Lower leg skin (tissue), 4 donors: ENCODE measurements at regions not wholly inside any gene's neighbourhood (a gene's known extent, or its start where the extent isn't known, plus 50 kb on each side); places are given as distances from the start of the nearest gene placed in this dataset.
"Not testable (repeated sequence)": the region's sequence is repeated elsewhere in the genome, so short reads cannot be mapped to it uniquely, and the experiment has no call there.

Source experiments
- DNase-seq, 2 donors: peaks; one replicate each; pipeline ENCODE4 v3.0.0-alpha.2; 2019; ENCODE audit warnings: low spot score in 2 of 2
- H3K4me3 ChIP-seq: fragments of 200-600 bp; sonication (generic); 2 replicates; pipeline ENCODE4 v1.5.1; 2017; ENCODE audit warnings: mild to moderate bottlenecking, low read depth; ENCODE audit not compliant: poor library complexity, severe bottlenecking
- CTCF ChIP-seq, 3 donors: fragments of 450-650 bp; IDR thresholded peaks; one replicate each; pipeline ENCODE4 v1.5.1; 2016; ENCODE audit warnings: antibody characterized with exemption in 3 of 3, mild to moderate bottlenecking in 3 of 3, moderate library complexity in 2 of 3
- POLR2A ChIP-seq, 2 donors: fragments of 450-650 bp; IDR thresholded peaks; one replicate each; pipeline ENCODE4 v1.6.1; 2016 to 2017; ENCODE audit warnings: antibody characterized with exemption in 2 of 2, mild to moderate bottlenecking in 1 of 2, moderate library complexity in 1 of 2
- WGBS, 2 donors: methylation state at CpG; one replicate each; pipeline ENCODE4 v1.1.5; 2018; 5-methylcytosine and 5-hydroxymethylcytosine counted together
- intact Hi-C: fragments of 100-400 bp; cut with DNase I; formaldehyde crosslinking; loops from one replicate; pipeline ENCODE4 v1.15.0; 2023; ENCODE audit warnings: low total_unique reads

- TF ChIP-seq CTCF (IDR thresholded peaks at IDR 0.05) (no peak), POLR2A (IDR thresholded peaks at IDR 0.05) (no peak)
- no peak for DNase-seq
- intact Hi-C loops, result no loop called here
- WGBS, 2 donors, result 88 to 93% methylated on average over 3 of the region's 3 CpGs
- no peak overlapping the region for H3K4me3 ChIP-seq
Observed at GRCh38 chr15:60275624-60276023, 122.2 kb downstream of the ANXA2 start.

GRCh38 chr15:60278879-60279278 lies 118.9 kb downstream of the ANXA2 start:
- TF ChIP-seq CTCF (IDR thresholded peaks at IDR 0.05), result no peak
- TF ChIP-seq POLR2A (IDR thresholded peaks at IDR 0.05), result no peak
- intact Hi-C loops, result no loop called here

GRCh38 chr15:60280259-60280658 lies 117.5 kb downstream of the ANXA2 start:
- 88 to 93% methylated on average over 2 of the region's 2 CpGs for WGBS, 2 donors
- H3K4me3 ChIP-seq, result no peak overlapping the region
- no peak for TF ChIP-seq POLR2A (IDR thresholded peaks at IDR 0.05)
- TF ChIP-seq CTCF (IDR thresholded peaks at IDR 0.05), result no peak
- intact Hi-C loops, result no loop called here
- DNase-seq, result no peak

More at GRCh38 chr15:60278879-60279278, 118.9 kb downstream of the ANXA2 start:
- no peak for DNase-seq
- 79 to 84% methylated on average over 6 of the region's 6 CpGs for WGBS, 2 donors
- no peak overlapping the region for H3K4me3 ChIP-seq

GRCh38 chr15:60283936-60284335 lies 113.8 kb downstream of the ANXA2 start:
- no peak for DNase-seq
- TF ChIP-seq CTCF (IDR thresholded peaks at IDR 0.05) (no peak), POLR2A (IDR thresholded peaks at IDR 0.05) (no peak)
- intact Hi-C loops, result no loop called here
- H3K4me3 ChIP-seq, result no peak overlapping the region

- H3K4me3 ChIP-seq, DNase-seq, intact Hi-C loops: not testable (repeated sequence)
- WGBS, 2 donors, result 75 to 96% methylated on average over 5 of the region's 5 CpGs
Observed at GRCh38 chr15:60295901-60296300, 101.9 kb downstream of the ANXA2 start.

- no peak overlapping the region for H3K4me3 ChIP-seq
- intact Hi-C loops, result no loop called here
- no peak for DNase-seq
- WGBS, 2 donors, result 88 to 95% methylated on average over 3 of the region's 3 CpGs
- TF ChIP-seq POLR2A (IDR thresholded peaks at IDR 0.05) (no peak), CTCF (IDR thresholded peaks at IDR 0.05) (no peak)
Observed at GRCh38 chr15:60297047-60297446, 100.7 kb downstream of the ANXA2 start.
